ENCODE measurements at regions not wholly inside any gene's neighbourhood (a gene's known extent, or its start where the extent isn't known, plus 50 kb on each side); places are given as distances from the start of the nearest gene placed in this dataset.
"Not testable (repeated sequence)": the region's sequence is repeated elsewhere in the genome, so short reads cannot be mapped to it uniquely, and the experiment has no call there.

GRCh38 chr6:6474170-6474920 lies 114.2 kb upstream of the LY86 start:
- ATAC-seq (no peak), DNase-seq (ENCODE audit: low spot score) (no peak)

GRCh38 chr6:6479785-6480184 lies 108.7 kb upstream of the LY86 start:
- no peak for ATAC-seq

DNA sequence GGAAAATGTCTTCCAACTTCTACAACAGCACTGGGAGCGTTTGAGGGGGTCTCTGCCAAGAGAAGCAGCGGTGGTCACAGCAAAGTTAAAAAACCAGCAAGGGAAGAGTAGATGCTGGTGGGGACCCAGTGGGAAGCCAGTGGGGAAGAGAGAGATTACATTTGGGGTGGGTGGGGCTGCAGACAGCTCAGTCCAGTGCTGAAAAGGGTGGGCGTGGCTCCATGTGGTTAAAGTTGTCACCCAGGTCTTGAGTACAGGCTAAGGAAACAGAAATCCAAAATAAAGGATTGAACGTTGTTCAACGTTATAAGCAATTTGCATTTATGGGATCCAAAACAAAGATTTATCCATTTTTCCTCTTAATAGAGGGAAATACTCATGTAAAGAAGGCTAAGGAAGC lies 106.3 kb upstream of the LY86 start:
- DNase-seq (ENCODE audit: low spot score) (no peak), ATAC-seq (no peak)

More at GRCh38 chr6:6479785-6480184, 108.7 kb upstream of the LY86 start:
- no peak for DNase-seq (ENCODE audit: low spot score)

DNA sequence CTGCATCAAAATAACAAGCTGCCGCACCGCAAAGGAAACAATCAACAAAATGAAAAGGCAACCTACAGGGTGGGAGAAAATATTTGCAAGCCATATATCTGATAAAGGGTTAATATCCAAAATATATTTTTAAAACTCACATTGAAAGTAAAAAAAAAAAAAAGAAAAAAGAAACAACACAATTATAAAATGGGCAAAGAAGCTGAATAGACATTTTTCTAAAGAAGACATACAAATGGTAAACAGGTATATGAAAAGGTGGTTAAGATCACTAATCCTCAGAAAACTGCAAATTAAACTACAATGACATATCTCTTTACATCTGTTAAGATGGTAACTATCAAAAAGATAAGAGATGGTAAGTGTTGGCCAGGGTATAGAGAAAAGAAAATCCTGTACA lies 105.4 kb upstream of the LY86 start:
- DNase-seq (ENCODE audit: low spot score) (no peak), ATAC-seq (no peak)

DNA sequence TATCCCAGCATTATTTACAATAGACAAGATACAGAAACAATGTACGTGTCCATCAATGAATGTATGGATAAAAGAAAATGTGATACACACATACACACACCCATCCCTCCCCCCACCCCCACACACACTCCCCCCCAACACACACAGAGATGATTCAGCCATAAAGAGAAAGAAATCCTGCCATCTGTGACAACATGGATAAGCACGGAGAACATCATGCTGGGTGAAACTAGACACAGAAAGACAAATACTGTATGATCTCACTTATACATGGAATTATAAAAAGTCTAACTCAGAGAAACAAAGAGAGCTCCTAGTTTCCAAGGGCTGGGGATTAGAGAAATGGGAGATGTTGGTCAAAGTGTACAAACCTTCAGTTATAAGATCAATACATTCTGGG lies 104.8 kb upstream of the LY86 start:
- ATAC-seq (no peak), DNase-seq (ENCODE audit: low spot score) (no peak)

GRCh38 chr6:6484681-6485080 lies 103.8 kb upstream of the LY86 start:
- DNase-seq (ENCODE audit: low spot score) (no peak), ATAC-seq (no peak)

DNA sequence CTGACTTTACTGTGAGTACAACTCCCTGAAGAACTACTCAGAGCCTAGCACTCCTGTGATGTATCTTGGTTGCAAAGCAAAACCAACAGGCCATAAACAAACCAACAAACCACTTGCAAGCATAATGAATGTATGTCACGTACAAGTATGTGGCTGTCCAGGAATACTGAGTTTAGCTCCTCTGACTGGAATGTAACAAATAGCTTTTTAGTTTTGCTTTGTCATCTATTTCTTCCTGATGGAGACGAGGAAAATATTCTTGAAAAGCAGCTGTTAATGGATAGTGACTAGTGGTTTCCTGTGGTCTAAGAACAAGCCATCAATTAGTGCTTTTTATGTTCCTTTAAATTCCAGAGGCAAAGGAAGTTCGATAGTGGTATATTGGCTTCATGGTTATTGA lies 101.9 kb upstream of the LY86 start:
- DNase-seq (ENCODE audit: low spot score), result no peak
- no peak for ATAC-seq

- ATAC-seq (no peak), DNase-seq (ENCODE audit: low spot score) (no peak)
Observed at GRCh38 chr6:6491761-6492160, 96.8 kb upstream of the LY86 start.

GRCh38 chr6:6492675-6493074 lies 95.8 kb upstream of the LY86 start:
- DNase-seq (ENCODE audit: low spot score) (no peak), ATAC-seq (no peak)

GRCh38 chr6:6494139-6494538 lies 94.4 kb upstream of the LY86 start:
- not testable (repeated sequence) for DNase-seq (ENCODE audit: low spot score); ATAC-seq

DNA sequence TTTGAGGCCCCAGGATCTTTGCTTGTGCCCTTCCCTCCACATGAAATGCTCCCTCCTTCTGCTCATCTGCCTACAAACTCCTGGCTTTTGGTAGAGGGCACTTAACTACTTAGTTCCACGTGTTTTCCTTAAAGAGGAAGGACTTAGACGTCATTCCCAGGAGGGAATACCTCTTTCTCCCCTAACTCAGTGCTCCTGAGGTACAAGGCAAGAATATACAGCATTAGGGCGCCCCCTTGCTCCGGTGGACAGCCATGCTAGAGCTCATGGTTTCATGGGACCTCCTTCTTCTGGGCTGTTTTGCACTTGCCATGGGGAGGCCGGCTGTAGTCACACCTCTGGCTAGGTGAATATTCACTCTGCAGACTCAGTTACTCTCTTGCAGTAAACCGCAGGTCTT lies 93.8 kb upstream of the LY86 start:
- DNase-seq (ENCODE audit: low spot score), result peak; percentile 56
- peak; percentile 83 for ATAC-seq

DNA sequence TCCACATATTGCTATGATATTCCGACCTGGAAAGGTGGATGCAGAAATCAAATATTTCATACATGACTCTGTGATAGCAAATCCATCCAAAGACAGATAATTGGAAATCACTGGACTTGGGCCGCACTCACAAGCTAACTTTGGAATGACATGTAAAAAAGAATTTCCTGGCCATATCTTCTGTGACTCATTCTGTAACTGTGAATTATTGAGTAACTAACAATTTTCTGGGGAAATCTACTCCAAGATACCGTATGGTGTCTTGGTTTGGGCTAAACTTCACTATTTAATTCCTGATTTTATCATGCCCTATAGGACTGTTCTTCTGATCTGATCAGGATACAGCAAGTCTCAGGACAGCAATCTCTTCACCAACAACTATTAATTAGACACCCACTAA lies 92.7 kb upstream of the LY86 start:
- ATAC-seq (no peak), DNase-seq (ENCODE audit: low spot score) (no peak)

- no peak for ATAC-seq
- DNase-seq (ENCODE audit: low spot score), result no peak
Observed at GRCh38 chr6:6497541-6497940, 91.0 kb upstream of the LY86 start.

DNA sequence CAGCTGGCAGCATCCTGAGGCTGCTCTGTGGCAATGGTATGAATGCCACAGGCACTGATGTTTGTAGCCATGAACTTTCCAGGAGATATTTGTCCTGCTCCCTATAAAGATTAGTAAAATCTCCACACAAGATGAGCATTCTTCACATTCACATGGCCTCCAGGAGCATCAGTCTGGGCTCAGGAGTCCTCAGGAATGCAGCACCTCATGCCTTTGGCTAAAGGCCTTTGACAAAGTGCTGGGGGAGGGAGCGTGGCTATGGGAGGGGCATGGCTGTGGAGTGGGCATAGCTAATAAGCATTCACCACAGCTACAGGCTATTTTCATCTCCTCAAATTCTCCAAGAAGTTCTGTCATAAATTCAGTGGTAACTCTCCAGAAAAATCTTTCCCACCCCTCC lies 90.5 kb upstream of the LY86 start:
- ATAC-seq (no peak), DNase-seq (ENCODE audit: low spot score) (no peak)

GRCh38 chr6:6503191-6503590 lies 85.3 kb upstream of the LY86 start:
- DNase-seq (ENCODE audit: low spot score), result no peak

DNA sequence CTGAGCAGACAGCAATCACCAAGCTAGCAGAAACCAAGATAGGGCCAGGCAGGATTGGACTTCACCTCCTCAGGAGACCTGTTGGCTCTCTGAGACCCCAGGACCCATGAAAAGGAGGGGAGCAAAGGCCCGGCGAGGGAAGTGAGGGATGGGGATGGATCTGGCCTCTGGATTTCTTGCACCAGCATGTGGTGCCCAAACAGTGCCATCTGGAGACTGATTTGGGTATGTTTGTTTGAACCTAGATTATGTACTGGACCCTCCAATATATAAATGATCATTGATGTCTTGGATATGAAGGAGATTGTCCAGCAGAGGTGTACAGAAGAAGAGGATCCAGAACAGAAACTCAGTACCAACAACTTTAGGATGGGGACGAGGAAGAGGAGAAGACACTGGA lies 83.4 kb upstream of the LY86 start:
- no peak for DNase-seq (ENCODE audit: low spot score)
- ATAC-seq, result peak; percentile 37

More at GRCh38 chr6:6503191-6503590, 85.3 kb upstream of the LY86 start:
- ATAC-seq, result peak; percentile 23

- ATAC-seq (no peak), DNase-seq (ENCODE audit: low spot score) (no peak)
Observed at GRCh38 chr6:6508643-6509042, 79.9 kb upstream of the LY86 start.

- ATAC-seq, result no peak
- DNase-seq (ENCODE audit: low spot score), result no peak
Observed at GRCh38 chr6:6509284-6509683, 79.2 kb upstream of the LY86 start.

- DNase-seq (ENCODE audit: low spot score), result no peak
- no peak for ATAC-seq
Observed at GRCh38 chr6:6512711-6513110, 75.8 kb upstream of the LY86 start.

GRCh38 chr6:6515691-6516607 lies 72.6 kb upstream of the LY86 start:
- no peak for DNase-seq (ENCODE audit: low spot score)
- no peak for ATAC-seq

GRCh38 chr6:6516666-6517458 lies 71.7 kb upstream of the LY86 start:
- no peak for ATAC-seq
- no peak for DNase-seq (ENCODE audit: low spot score)

Measured in left lobe of liver (tissue), 2 donors.